GM08714 (cell line): ENCODE measurements at regions not wholly inside any gene's neighbourhood (a gene's known extent, or its start where the extent isn't known, plus 50 kb on each side); places are given as distances from the start of the nearest gene placed in this dataset.
"Not testable (repeated sequence)": the region's sequence is repeated elsewhere in the genome, so short reads cannot be mapped to it uniquely, and the experiment has no call there.

ENCODE experiments used
- H3K4me3 ChIP-seq: fragments of 200-500 bp; sonication (Bioruptor generic); 2 replicates; pipeline ENCODE4 v1.5.1; 2014; ENCODE audit warnings: mild to moderate bottlenecking, low read length, inconsistent platforms
- ZNF274 ChIP-seq: IDR thresholded peaks from 2 replicates; pipeline ENCODE4 v1.6.1; 2012; ENCODE audit warnings: mild to moderate bottlenecking, low read depth, low read length

DNA sequence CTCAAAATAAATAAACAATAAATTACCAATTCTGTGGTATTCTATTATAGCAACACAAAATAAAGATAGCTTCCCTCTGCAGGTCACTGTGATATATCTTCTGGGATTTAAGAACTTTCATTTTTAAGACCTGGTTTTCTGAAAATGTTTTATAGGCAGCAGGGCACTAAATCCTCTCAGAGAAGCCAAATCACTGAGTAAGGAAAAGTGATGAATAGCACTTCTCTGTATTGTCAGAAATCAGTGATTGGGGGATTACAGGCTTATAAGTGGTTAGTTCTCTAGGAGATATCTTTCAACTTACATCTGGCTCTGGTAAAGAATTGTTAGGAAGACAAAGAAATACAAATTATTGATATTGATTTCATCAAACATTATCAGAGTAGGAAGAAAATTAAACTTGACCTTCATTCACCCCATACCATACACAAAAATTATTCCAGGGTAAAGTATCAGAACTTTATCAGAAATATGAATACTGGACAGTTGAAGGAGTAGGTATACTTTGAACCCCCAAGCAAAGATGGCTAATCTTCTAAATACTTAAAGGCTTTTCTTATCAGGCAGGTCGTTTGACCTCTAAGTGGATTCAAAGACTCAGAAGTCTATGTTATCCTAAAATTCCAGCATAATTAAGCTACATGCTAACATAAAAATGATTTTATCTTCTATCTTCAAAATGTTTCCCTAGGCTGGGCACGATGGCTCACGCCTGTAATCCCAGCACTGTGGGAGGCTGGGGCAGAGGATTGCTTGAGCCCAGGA lies 81.6 kb upstream of the USP9X start:
- no peak overlapping the region for H3K4me3 ChIP-seq
- no peak for TF ChIP-seq ZNF274

DNA sequence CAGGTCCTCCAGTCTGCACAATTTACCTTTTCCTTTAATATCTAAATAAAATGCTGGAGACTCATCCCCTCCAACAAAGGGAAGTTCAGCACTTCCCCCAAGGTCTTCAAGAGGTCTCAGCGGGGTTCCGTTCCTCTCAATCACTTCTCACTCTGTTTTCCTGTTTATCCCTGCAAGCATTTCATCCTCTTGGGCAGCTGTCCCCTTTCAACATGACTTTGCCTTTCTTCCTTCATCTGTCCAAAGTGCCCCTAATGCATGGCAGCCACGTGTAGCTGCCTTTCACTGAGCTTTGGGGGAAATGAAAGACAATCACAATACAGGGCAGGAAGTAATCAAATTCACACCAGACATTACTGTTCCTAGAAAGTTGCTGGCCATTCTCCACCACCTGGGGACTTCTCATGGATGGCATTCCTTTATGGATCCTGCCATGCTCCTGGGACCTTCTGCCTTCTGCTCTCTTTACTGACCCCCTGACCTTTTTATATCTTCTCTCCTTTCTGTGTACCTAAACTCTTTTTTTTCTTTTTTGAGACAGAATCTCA lies 79.7 kb upstream of the USP9X start:
- no peak for TF ChIP-seq ZNF274
- no peak overlapping the region for H3K4me3 ChIP-seq

DNA sequence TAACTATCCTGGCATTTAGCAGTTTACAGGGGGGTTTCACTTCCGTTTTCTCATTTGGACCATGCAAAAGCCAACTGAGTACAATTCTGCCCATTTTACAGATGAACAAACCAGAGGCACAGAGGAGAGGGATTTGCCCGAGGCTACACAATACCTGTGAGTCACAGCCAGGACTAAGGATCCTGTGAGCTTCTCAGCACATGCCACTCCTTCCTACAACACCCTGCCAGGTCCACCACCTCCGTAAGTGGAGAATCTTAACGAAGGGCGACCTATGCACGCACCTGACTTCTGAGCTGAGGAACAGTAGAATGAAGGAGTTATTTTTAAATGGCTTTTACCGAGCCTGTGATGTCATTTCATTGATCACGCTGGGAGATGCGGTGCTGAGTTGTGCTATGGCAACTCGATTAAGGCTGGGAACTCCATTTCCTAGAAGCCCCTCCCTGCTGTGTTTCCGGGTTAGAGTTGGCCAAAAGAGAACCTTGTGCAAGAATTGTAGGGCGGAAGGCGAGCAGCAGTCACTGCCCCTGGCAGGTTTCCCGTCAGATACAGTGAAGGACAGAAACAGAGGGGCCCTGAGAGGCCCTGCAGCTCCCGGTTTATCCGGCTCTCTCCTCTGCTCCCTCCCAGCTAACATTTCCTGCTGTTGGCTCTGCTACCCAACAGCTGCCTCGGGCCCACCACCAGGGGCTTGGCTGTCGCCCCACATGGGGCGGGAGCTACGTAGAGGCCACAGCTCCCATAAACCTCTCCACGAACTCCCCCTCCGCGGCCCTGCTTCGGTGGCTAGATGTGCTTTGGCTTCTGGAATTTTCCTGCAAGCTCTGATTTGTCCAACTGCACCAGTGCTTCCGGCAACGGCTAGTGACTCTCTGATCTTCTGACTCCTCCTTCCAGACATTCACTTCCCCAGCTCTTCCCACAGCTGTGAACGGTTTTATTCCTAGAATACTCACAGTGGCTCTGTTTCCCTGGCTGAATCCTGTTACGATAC lies 75.1 kb upstream of the USP9X start:
- TF ChIP-seq ZNF274 = no peak
- no peak overlapping the region; the same call in 1 of the 2 replicates for H3K4me3 ChIP-seq

DNA sequence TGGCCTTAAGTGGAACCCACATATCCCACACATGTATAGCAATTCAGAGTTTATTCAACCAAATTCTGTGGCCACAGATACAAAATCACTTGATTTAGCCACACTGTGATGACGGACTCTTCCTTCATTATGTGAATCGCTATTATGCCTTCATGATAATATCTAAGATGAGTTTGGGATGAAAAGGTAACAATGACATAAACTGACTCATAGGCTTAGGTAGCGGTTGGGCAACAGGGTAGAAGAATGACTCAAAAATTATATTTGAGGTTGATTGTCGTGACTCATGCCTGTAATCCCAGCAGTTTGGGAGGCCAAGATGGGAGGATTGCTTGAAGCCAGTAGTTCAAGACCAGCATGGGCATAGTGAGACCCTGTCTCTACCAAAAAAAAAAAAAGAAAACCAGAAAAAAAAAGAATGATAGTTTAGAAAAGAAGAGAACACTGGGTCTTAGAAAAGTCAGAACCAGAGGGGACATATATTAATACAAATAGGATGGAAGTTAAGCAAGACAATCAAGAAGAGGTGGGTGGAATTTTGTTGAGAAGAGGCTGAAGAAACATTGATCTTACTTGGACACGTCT lies 70.4 kb upstream of the USP9X start:
- no peak overlapping the region for H3K4me3 ChIP-seq
- TF ChIP-seq ZNF274 = no peak

DNA sequence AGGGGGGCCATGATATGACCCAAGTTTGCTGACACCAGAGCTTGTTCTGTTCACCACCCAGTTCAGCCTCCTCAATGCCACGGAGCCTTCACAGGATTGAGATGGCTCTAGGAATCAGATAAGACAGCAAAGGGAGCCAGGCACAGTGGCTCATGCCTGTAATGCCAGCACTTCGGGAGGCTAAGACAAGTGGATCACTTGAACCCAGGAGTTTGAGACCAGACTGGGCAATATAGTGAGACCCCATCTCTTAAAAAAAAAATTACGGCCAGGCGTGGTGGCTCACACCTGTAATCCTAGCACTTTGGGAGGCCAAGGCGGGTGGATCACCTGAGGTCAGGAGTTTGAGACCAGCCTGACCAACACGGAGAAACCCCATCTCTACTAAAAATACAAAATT lies 67.5 kb upstream of the USP9X start:
- not testable (repeated sequence) for H3K4me3 ChIP-seq

DNA sequence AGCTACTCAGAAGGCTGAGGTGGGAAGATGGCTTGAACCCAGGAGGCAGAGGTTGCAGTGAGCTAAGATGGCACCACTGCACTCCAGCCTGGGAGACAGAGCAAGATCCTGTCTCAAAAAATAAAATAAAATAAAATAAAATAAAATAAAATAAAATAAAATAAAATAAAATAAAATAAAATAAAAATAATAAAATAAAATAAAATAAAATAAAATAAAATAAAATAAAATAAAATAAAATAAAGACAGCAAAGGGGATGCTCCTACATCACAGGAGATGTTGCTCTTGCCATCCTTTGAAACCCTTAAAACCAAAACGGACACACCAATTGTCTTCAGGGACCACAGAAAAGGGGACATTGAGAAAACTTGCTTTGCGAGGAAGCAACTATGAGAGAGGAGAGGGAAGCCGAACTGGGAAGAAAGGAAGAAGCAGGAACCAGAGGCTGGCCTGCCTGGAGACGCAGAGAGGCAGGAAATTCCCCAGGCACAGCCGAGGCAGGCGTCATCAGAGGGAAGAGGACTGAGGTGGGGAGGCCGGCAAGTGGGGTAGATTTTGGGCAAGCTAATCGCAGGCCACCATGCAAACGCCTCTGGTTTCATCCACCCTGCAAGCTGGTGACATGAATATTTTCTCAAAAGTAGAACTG lies 66.7 kb upstream of the USP9X start:
- not testable (repeated sequence) for H3K4me3 ChIP-seq

DNA sequence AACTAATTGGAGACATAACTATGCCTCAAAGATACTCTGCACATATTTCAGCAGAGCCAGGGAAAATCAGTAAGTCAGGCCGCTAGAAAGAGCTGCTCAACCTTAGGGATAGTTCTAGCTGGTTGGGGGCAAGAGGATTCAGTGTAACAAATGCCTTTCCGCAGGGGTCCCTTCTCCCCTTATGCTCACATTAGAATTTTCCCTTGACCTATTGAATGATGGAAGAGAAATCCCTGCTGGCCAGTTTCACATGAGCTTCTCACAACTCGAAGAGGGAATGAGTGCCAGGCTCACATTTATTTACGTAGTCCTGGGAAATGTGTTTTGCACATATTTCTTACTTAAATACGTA lies 66.2 kb upstream of the USP9X start:
- H3K4me3 ChIP-seq = no peak overlapping the region
- TF ChIP-seq ZNF274 = no peak

DNA sequence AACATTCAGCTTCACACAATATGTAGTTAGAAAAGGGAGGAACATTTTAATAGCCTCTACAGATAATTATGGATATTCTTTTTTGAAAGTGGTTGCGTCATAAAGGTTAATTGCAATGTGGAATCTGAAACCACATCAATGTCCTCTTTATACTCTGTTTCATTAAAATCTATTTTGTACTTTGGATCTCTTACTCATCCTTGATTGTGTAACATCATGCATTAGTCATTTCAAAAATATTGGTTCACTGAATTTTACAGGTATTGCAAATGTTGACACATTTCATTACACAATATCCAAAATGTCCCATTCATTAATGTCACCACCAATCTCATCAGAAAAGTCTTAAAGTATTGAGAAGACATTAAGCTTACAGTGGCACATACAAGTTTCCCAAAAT lies 62.7 kb upstream of the USP9X start:
- H3K4me3 ChIP-seq = no peak overlapping the region
- TF ChIP-seq ZNF274 = no peak

DNA sequence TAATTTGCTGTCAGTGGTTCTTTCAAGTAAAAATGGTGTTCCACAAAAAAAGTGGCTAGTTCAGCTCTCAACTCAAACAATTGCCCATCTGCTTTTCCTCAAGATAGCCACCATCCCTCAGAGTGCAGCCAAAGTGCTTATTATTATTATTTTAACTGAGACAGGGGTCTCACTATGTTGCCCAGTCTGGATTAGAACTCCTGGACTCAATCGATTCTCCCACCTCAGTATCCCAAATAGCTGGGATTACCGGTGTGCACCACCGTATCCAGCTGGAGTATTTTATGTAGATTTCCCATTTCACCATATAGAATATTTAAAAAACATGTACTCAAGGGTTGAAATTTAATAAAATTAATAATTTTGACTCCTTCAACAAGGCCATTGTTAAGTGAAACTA lies 62.1 kb upstream of the USP9X start:
- no peak overlapping the region for H3K4me3 ChIP-seq
- TF ChIP-seq ZNF274 = no peak

DNA sequence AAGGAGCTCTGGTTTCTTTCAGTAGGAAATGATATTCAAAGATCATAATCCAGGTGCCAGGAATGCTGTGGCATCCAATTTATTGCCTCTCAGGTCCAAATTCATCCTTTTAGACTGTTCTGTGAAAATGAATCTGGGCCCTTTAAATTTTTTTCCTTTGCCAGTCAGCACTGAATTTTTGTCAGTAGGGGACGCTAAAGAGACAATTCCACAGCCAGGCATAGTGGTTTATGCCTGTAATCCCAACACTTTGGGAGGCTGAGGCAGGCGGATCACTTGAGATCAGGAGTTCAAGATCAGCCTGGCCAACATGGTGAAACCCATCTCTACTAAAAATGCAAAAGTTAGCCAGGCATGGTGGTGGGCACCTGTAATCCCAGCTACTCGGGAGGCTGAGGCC lies 60.9 kb upstream of the USP9X start:
- H3K4me3 ChIP-seq = not testable (repeated sequence)

DNA sequence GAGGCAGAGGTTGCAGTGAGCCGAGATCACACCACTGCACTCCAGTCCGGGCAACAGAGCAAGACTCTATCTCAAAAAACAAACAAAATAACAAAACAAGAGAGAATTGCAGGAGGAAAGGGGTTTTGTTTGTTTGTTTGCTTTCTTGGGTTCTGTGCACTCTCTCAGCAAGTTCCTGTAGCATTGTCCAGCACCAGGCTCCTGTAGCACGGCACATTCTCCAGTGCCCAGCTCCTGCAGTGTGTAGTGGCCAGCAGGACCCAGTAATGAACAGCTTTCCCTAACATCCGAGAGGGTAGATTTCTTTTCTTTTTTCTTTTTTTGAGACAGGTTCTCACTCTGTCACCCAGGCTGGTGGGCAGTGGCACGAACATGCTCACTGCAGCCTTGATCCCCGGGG lies 60.5 kb upstream of the USP9X start:
- TF ChIP-seq ZNF274 = no peak
- no peak overlapping the region for H3K4me3 ChIP-seq

DNA sequence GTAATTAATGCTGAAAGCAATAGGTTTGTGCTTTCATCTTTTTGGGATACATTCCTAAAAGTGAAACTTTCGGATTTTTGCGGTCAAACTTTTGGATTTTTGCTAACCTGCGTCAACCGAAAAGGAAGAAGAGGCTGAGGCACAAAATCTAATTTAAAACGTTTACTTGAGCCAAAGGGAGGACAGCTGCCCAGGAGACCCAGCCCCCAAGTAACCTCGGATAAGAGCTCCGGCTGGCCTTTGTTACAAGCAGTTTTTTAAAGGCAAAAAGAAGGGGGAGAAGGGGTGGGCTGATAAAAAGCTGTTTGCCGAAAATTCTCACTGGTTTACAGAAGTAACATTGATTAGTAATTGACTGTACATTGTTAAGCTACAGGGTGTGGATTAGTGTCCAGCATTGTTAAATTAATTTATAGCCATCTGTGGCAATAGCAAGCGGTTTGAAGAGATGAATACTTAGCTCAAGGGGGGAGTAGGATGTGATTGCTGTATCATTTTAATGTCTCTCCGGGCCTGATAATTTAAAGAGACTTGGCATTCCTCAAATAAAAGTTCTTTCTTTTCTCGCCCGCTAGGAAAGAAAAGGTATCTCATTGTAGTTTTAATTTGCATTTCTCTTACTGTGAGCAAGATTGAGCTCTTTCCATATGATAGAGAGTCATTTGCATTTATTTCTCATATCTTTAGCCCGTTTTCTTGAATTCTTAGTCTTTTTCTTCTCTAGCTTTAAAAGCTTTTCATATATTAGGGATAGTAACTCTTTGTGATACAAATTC lies 59.1 kb upstream of the USP9X start:
- no peak for TF ChIP-seq ZNF274
- no peak overlapping the region for H3K4me3 ChIP-seq

DNA sequence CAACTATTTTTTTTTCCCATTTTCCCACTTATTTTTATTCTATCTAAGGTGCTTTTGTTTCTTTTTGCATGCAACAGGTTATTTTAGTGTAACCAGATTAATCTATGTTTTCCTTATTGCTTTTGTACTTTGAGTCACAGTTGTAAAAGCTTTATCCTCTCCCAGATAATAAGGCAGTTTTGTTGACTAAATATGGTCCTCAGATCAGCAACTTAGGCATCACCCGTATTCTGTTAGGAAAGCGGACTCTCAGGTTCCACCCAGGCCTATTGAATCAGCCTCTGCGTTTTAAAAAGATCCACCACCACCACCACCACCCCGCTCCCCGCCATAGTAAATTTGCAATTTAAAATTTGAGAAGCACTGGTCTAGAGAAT lies 58.6 kb upstream of the USP9X start:
- no peak overlapping the region for H3K4me3 ChIP-seq

DNA sequence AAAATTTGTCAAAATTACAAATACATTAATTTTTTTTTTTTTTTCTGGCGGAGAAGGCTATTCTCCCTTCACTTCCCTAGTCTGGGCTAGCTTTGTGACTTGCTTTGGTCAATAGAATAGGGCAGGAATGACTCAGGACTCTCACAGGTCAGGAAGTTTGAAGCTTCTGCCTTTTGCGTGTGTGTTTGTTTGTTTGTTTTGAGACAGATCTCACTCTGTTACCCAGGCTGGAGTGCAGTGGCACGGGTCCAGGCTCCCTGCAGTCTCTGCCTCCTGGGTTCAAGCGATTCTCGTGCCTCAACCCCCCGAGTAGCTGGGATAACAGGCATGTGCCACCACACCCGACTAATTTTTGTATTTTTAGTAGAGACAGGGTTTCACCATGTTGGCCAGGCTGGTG lies 55.9 kb upstream of the USP9X start:
- H3K4me3 ChIP-seq = no peak overlapping the region
- no peak for TF ChIP-seq ZNF274

More for the DNA sequence above, 58.6 kb upstream of the USP9X start:
- TF ChIP-seq ZNF274 = no peak
